ENCODE measurements at regions not wholly inside any gene's neighbourhood (a gene's known extent, or its start where the extent isn't known, plus 50 kb on each side); places are given as distances from the start of the nearest gene placed in this dataset.

- TF ChIP-seq ZNF704 (CRISPR knock-in tag; IDR thresholded peaks at IDR 0.05; ENCODE audit: borderline replicate concordance) (no peak), MEIS2 (CRISPR knock-in tag; IDR thresholded peaks at IDR 0.05) (no peak), ZNF430 (CRISPR knock-in tag; IDR thresholded peaks at IDR 0.05) (no peak), ZNF773 (CRISPR knock-in tag; IDR thresholded peaks at IDR 0.05; ENCODE audit: borderline replicate concordance) (no peak), GATAD2A (CRISPR knock-in tag; IDR thresholded peaks at IDR 0.05) (peak; percentile 48), NPAS2 (CRISPR knock-in tag; IDR thresholded peaks at IDR 0.05; ENCODE audit: borderline replicate concordance) (no peak), WIZ (CRISPR knock-in tag; IDR thresholded peaks at IDR 0.05) (no peak)
Observed at GRCh38 chr15:39219608-39220007, 361.3 kb upstream of the THBS1 start (continued).

GRCh38 chr15:39226169-39226937 lies 354.5 kb upstream of the THBS1 start:
- Histone ChIP-seq H3K4me1 (ENCODE audit: insufficient read depth, low read length) (peaks cover 14% of the 10 kb centered on the region), H3K79me2 (ENCODE audit: insufficient read depth, low read length) (no peaks in the 10 kb centered on the region), H3K4me3 (replicated peaks in 1 of 3; ENCODE audit: insufficient read depth in 1 of 3, low read depth in 2 of 3, low read length in 3 of 3) (no peak overlapping the region), H3K27me3 (ENCODE audit: control insufficient read depth in 1 of 2, insufficient read depth in 2 of 2, low read length in 2 of 2) (no peaks in the 10 kb centered on the region), H2AFZ (ENCODE audit: low read length) (no peak overlapping the region), H4K20me1 (ENCODE audit: insufficient read depth, low read length) (no peaks in the 10 kb centered on the region), H3K9me3 (ENCODE audit: low read length) (no peaks in the 10 kb centered on the region), H3K4me2 (ENCODE audit: low read depth, low read length) (no peak overlapping the region), H3K27ac (ENCODE audit: extremely low read length, insufficient read depth, low read length) (no peak overlapping the region), H3K9ac (ENCODE audit: insufficient read depth, low read depth, low read length) (no peak overlapping the region), H3K36me3 (replicated peaks in 1 of 2; ENCODE audit: control insufficient read depth in 1 of 2, insufficient read depth in 2 of 2, low read length in 2 of 2) (no peaks in the 10 kb centered on the region)
- intact Hi-C loops (cut with micrococcal nuclease; ENCODE audit: unreplicated experiment) (no loop called here), in situ Hi-C loops (cut with HindIII; ENCODE audit: extremely low pct_ligation_motif_present, low pct_unique_long_range_greater_than_20kb) (no loop called here)
- CTCF ChIA-PET (ENCODE audit: low intra/inter-chr PET ratio, low total read pairs), result no interaction called here
- no TSS peak for BruUV-seq (replicated peaks)
- TF ChIP-seq HNRNPL (IDR thresholded peaks at IDR 0.05; ENCODE audit: low read depth, low read length) (no peak), E2F2 (CRISPR knock-in tag; IDR thresholded peaks at IDR 0.05; ENCODE audit: borderline replicate concordance) (no peak), MAFF (IDR thresholded peaks at IDR 0.05; ENCODE audit: low read depth, low read length) (no peak), KAT2B (IDR thresholded peaks at IDR 0.05; ENCODE audit: borderline replicate concordance, low read depth, low read length) (no peak), RNF2 (conservative IDR thresholded peaks at IDR 0.05; ENCODE audit: low read depth) (no peak), ZNF234 (CRISPR knock-in tag; conservative IDR thresholded peaks at IDR 0.05) (no peak), ZNF891 (CRISPR knock-in tag; IDR thresholded peaks at IDR 0.05) (no peak), HES4 (CRISPR knock-in tag; IDR thresholded peaks at IDR 0.05; ENCODE audit: borderline replicate concordance) (no peak), ZUFSP (CRISPR knock-in tag; IDR thresholded peaks at IDR 0.05; ENCODE audit: borderline replicate concordance) (no peak), ZNF343 (CRISPR knock-in tag; IDR thresholded peaks at IDR 0.05) (no peak), HDAC2 (CRISPR knock-in tag; IDR thresholded peaks at IDR 0.05) (no peak), ZNF576 (CRISPR knock-in tag; IDR thresholded peaks at IDR 0.05) (no peak), SP4 (CRISPR knock-in tag; IDR thresholded peaks at IDR 0.05) (no peak), SMARCC2 (IDR thresholded peaks at IDR 0.05) (no peak)
- POLR2A ChIA-PET, result no interaction called here
- ATAC-seq (no peak), DNase-seq (ENCODE audit: low spot score) (no peak), FAIRE-seq (no peak)
- WGBS (ENCODE audit: low lambda C conversion rate), result 83% methylated on average over 2 of the region's 2 CpGs
